GM18511 (cell line): ENCODE measurements at regions not wholly inside any gene's neighbourhood (a gene's known extent, or its start where the extent isn't known, plus 50 kb on each side); places are given as distances from the start of the nearest gene placed in this dataset.

Source experiments
- ATAC-seq: cut with Tn5 transposase; IDR thresholded peaks from one replicate; pipeline ENCODE4 v1.9.1; 2021; ENCODE audit warnings: mild to moderate bottlenecking, moderate library complexity; ENCODE audit not compliant: unreplicated experiment

GRCh38 chr13:103754783-103755182 lies 688.6 kb upstream of the SLC10A2 start:
- no peak for ATAC-seq

GRCh38 chr13:103734837-103735236 lies 668.6 kb upstream of the SLC10A2 start:
- ATAC-seq: no peak

- ATAC-seq: no peak
These were observed 665.7 kb upstream of the SLC10A2 start for GRCh38 chr13:103731959-103732358.

GRCh38 chr13:103730407-103730806 lies 664.2 kb upstream of the SLC10A2 start:
- no peak for ATAC-seq

- ATAC-seq: no peak
These were observed 660.6 kb upstream of the SLC10A2 start for GRCh38 chr13:103726808-103727207.

- no peak for ATAC-seq
These were observed 650.5 kb upstream of the SLC10A2 start for GRCh38 chr13:103716718-103717117.

- no peak for ATAC-seq
These were observed 649.1 kb upstream of the SLC10A2 start for GRCh38 chr13:103715335-103715734.

- ATAC-seq: no peak
These were observed 637.0 kb upstream of the SLC10A2 start for GRCh38 chr13:103703246-103703645.

GRCh38 chr13:103698000-103698399 lies 631.8 kb upstream of the SLC10A2 start:
- ATAC-seq: no peak

GRCh38 chr13:103695320-103695719 lies 629.1 kb upstream of the SLC10A2 start:
- ATAC-seq: no peak

GRCh38 chr13:103694471-103694870 lies 628.3 kb upstream of the SLC10A2 start:
- ATAC-seq: no peak

GRCh38 chr13:103694033-103694432 lies 627.8 kb upstream of the SLC10A2 start:
- no peak for ATAC-seq

- no peak for ATAC-seq
These were observed 626.2 kb upstream of the SLC10A2 start for GRCh38 chr13:103692442-103692841.

- ATAC-seq: no peak
These were observed 610.1 kb upstream of the SLC10A2 start for GRCh38 chr13:103676329-103676728.

GRCh38 chr13:103671547-103671946 lies 605.3 kb upstream of the SLC10A2 start:
- no peak for ATAC-seq

GRCh38 chr13:103663996-103664395 lies 597.8 kb upstream of the SLC10A2 start:
- no peak for ATAC-seq

- ATAC-seq: no peak
These were observed 590.1 kb upstream of the SLC10A2 start for GRCh38 chr13:103656311-103656710.

GRCh38 chr13:103640606-103641005 lies 574.4 kb upstream of the SLC10A2 start:
- ATAC-seq: no peak

GRCh38 chr13:103639326-103639725 lies 573.1 kb upstream of the SLC10A2 start:
- no peak for ATAC-seq

GRCh38 chr13:103638706-103639105 lies 572.5 kb upstream of the SLC10A2 start:
- no peak for ATAC-seq

GRCh38 chr13:103634066-103634465 lies 567.8 kb upstream of the SLC10A2 start:
- no peak for ATAC-seq

GRCh38 chr13:103625194-103625593 lies 559.0 kb upstream of the SLC10A2 start:
- no peak for ATAC-seq

GRCh38 chr13:103618151-103618550 lies 551.9 kb upstream of the SLC10A2 start:
- no peak for ATAC-seq

- ATAC-seq: no peak
These were observed 549.6 kb upstream of the SLC10A2 start for GRCh38 chr13:103615771-103616170.
